GM12891 (cell line): ENCODE measurements at regions not wholly inside any gene's neighbourhood (a gene's known extent, or its start where the extent isn't known, plus 50 kb on each side); places are given as distances from the start of the nearest gene placed in this dataset.

Experiments
- DNase-seq: peaks from one replicate; pipeline ENCODE4 v3.0.0; 2011; ENCODE audit warnings: low spot score; ENCODE audit not compliant: insufficient read length
- FAIRE-seq: peaks from 2 replicates; lab custom pipeline; 2011; peaks lifted over from hg19 to GRCh38; lab: Jason Lieb, UNC
- PAX5 ChIP-seq: IDR thresholded peaks from 2 replicates; pipeline ENCODE4 v1.6.1; 2011; ENCODE audit warnings: low read length, moderate library complexity, mild to moderate bottlenecking; ENCODE audit not compliant: insufficient read depth, severe bottlenecking
- POLR2A ChIP-seq: IDR thresholded peaks from 2 replicates; pipeline ENCODE4 v1.6.1; 2011; ENCODE audit warnings: low read depth, low read length, control low read depth
- POLR2AphosphoS5 ChIP-seq: IDR thresholded peaks from 2 replicates; pipeline ENCODE4 v1.6.1; 2011; ENCODE audit warnings: low read depth, low read length, control low read depth
- POU2F2 ChIP-seq: IDR thresholded peaks from 2 replicates; pipeline ENCODE4 v1.6.1; 2011; ENCODE audit warnings: low read depth, mild to moderate bottlenecking, control low read depth, low read length, moderate library complexity
- SPI1 ChIP-seq: IDR thresholded peaks from 2 replicates; pipeline ENCODE4 v1.6.1; 2011; ENCODE audit warnings: low read depth, low read length, control low read depth
- TAF1 ChIP-seq: IDR thresholded peaks from 2 replicates; pipeline ENCODE4 v1.6.1; 2011; ENCODE audit warnings: low read depth, low read length, control low read depth

- FAIRE-seq: no peak
- no peak for DNase-seq
Observed at GRCh38 chr2:136482966-136483365, 282.4 kb upstream of the THSD7B start.

DNA sequence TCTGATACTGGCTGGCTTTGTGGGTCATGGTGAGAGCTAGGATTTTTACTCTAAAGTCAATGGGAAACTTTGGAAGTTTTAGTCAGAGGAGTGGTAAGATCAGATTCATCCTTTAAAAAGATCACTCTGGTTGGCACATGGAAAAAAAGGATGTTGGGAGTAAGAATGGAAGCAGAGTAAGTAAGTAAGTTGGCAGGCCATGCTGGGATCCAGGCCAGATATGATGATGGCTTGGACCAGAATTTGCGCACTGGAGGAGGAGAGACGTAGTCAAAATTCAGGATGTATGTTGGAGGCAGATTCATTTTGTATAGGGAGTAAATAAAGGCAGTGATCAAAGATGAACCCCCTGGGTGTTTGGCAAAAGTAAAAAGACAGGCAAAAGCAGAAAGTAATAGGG, 283.3 kb upstream of the THSD7B start:
- DNase-seq (no peak), FAIRE-seq (no peak)
- no peak for TF ChIP-seq POLR2A
- no peak for TF ChIP-seq SPI1
- no peak for TF ChIP-seq POU2F2
- TF ChIP-seq POLR2AphosphoS5: no peak
- no peak for TF ChIP-seq PAX5
- no peak for TF ChIP-seq TAF1

More at GRCh38 chr2:136482966-136483365, 282.4 kb upstream of the THSD7B start:
- no peak for TF ChIP-seq PAX5
- TF ChIP-seq SPI1: no peak
- TF ChIP-seq POU2F2: no peak
- no peak for TF ChIP-seq POLR2A
- TF ChIP-seq TAF1: no peak
- no peak for TF ChIP-seq POLR2AphosphoS5

DNA sequence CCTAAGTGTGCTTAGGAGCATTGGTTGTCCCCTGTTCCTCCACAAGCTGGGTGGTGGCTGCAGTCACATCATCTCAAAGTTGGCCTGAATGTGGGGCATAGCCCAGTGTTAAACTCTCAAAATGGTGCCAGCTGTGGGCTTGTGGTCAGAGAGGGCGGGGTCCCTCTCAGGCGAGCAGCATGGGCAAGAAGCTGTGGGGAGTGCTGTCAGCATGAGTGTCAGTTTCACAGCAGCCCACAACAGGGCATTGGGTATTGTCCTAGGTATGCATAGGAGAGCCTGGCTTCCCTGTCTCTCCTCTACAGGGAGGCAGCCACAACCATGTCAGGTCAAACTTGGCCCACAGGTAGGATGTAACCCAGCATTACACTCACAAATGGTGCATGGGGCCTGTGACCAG, 285.6 kb upstream of the THSD7B start:
- FAIRE-seq (no peak), DNase-seq (no peak)
- no peak for TF ChIP-seq POLR2AphosphoS5
- no peak for TF ChIP-seq POLR2A
- no peak for TF ChIP-seq TAF1
- TF ChIP-seq PAX5: no peak
- no peak for TF ChIP-seq SPI1
- TF ChIP-seq POU2F2: no peak

DNA sequence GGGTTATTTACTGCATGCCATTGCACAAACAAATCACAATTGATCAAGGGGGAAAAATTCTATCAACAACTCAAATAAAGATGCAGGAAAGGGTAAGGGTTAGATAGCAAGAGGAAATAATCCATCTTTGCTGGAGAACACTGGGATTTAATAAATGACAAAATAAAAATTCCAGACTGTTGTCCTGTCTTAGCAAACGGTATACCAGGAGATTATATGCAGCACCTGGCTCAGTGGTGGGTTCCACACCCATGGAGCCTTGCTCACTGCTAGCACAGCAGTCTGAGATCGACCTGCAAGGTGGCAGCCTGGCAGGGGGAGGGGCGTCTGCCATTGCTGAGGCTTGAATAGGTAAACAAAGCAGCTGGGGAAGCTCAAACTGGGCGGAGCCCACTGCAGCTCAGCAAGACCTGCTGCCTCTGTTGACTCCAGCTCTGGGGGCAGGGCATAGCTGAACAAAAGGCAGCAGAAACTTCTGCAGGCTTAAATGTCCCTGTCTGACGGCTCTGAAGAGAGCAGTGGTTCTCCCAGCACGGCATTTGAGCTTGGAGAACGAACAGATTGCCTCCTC, 296.5 kb upstream of the THSD7B start:
- DNase-seq (no peak), FAIRE-seq (no peak)
- no peak for TF ChIP-seq POU2F2
- no peak for TF ChIP-seq POLR2A
- TF ChIP-seq PAX5: no peak
- no peak for TF ChIP-seq SPI1
- TF ChIP-seq POLR2AphosphoS5: no peak
- no peak for TF ChIP-seq TAF1

DNA sequence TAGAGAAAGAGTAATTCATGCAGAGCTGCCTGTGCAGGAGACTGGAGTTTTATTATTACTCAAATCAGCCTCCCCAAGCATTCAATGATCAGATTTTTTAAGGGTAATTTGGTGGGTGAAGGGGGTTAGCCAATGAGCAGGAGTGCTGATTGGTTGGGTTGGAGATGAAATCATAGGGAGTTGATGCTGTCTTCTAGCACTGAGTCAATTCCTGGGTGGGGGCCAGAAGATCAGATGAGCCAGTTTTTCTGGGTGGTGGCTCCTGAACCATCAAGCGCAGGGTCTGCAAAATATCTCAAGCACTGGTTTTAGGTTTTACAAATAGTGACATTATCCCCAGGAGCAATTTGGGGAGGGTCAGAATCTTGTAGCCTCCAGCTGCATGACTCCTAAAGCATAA, 312.8 kb upstream of the THSD7B start:
- DNase-seq: no peak
- no peak for TF ChIP-seq POU2F2
- TF ChIP-seq TAF1: no peak
- no peak for TF ChIP-seq POLR2AphosphoS5
- FAIRE-seq: no peak

GRCh38 chr2:136448986-136449780, 316.2 kb upstream of the THSD7B start:
- no peak for TF ChIP-seq PAX5
- TF ChIP-seq POLR2AphosphoS5: no peak
- no peak for TF ChIP-seq POU2F2
- TF ChIP-seq POLR2A: no peak
- DNase-seq (no peak), FAIRE-seq (no peak)

DNA sequence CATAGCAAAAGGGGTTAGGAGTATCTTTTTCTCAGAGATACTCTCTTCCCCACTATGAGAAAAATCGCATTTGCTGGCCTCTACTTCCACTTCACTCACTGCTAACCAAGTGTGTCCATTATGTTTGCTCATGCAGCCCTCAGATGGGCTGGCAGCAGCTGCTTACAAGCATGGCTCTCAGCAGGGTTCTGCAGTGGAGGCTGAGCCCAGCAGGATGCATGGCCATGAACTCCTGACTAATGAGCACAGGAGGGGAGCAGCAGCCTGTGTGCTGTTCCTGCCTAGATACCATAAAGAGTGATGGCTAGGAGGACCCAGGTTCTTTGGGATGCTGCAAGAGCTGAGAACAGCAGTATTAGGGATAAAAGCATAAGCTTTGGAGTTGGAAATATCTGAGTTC, 316.9 kb upstream of the THSD7B start:
- DNase-seq (no peak), FAIRE-seq (no peak)
- TF ChIP-seq POLR2A: no peak
- no peak for TF ChIP-seq SPI1
- TF ChIP-seq POLR2AphosphoS5: no peak
- TF ChIP-seq POU2F2: no peak
- TF ChIP-seq TAF1: no peak
- TF ChIP-seq PAX5: no peak

GRCh38 chr2:136444323-136444722, 321.0 kb upstream of the THSD7B start:
- FAIRE-seq (no peak), DNase-seq (no peak)
- TF ChIP-seq TAF1: no peak
- TF ChIP-seq POLR2AphosphoS5: no peak
- no peak for TF ChIP-seq PAX5
- TF ChIP-seq POLR2A: no peak
- TF ChIP-seq POU2F2: no peak
- TF ChIP-seq SPI1: no peak

DNA sequence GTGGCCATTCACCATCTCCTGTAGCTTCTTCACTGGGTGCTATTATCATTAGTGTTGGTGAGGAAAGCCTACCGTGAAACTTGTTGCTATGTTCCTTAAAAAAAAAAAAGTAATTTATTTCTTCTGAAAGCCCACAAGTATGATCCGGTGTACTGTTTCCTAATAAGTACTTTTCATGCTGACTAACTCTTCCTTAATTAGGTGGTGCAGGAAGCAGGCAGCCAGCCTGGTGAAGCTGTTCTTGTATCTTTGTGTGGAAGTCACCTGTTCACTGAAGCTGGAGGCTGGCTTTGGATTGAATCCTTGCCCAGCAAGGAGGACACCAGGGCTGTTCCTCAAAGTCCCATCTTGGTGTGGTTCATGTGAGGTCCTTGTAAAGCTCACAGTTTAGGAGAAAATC, 321.7 kb upstream of the THSD7B start:
- DNase-seq (no peak), FAIRE-seq (no peak)
- no peak for TF ChIP-seq TAF1
- no peak for TF ChIP-seq SPI1
- no peak for TF ChIP-seq POU2F2
- TF ChIP-seq POLR2AphosphoS5: no peak
- TF ChIP-seq PAX5: no peak
- no peak for TF ChIP-seq POLR2A

- TF ChIP-seq TAF1 (no peak), POLR2A (no peak), SPI1 (no peak), POLR2AphosphoS5 (no peak), PAX5 (no peak), POU2F2 (no peak)
- DNase-seq: no peak
- no peak for FAIRE-seq
Observed at GRCh38 chr2:136441979-136442714, 323.2 kb upstream of the THSD7B start.
